Hepatic stellate cell (primary cell): ENCODE measurements at regions not wholly inside any gene's neighbourhood (a gene's known extent, or its start where the extent isn't known, plus 50 kb on each side); places are given as distances from the start of the nearest gene placed in this dataset.
A peak's percentile ranks its signal among the peaks of the same experiment; 100 is the strongest.

ENCODE experiments used
- DNase-seq: peaks from one replicate; pipeline ENCODE4 v3.0.0; 2011; ENCODE audit warnings: low spot score

GRCh38 chr1:221431068-221431651 is 310.7 kb downstream of the DUSP10 start:
- DNase-seq, result no peak

GRCh38 chr1:221431961-221432360 is 309.9 kb downstream of the DUSP10 start:
- DNase-seq, result no peak

GRCh38 chr1:221435504-221435904 is 306.4 kb downstream of the DUSP10 start:
- DNase-seq, result peak; percentile 33

GRCh38 chr1:221437171-221437570 is 304.7 kb downstream of the DUSP10 start:
- DNase-seq, result no peak

GRCh38 chr1:221437926-221438325 is 304.0 kb downstream of the DUSP10 start:
- DNase-seq, result no peak

- no peak for DNase-seq
Observed at GRCh38 chr1:221439008-221439746, 302.7 kb downstream of the DUSP10 start.

- DNase-seq, result peak; percentile 48
Observed at GRCh38 chr1:221439747-221440501, 302.0 kb downstream of the DUSP10 start.

GRCh38 chr1:221440658-221441057 is 301.2 kb downstream of the DUSP10 start:
- DNase-seq, result no peak

- DNase-seq, result no peak
Observed at GRCh38 chr1:221442056-221442455, 299.8 kb downstream of the DUSP10 start.

GRCh38 chr1:221444346-221444745 is 297.5 kb downstream of the DUSP10 start:
- DNase-seq, result no peak

- no peak for DNase-seq
Observed at GRCh38 chr1:221448585-221449175, 293.2 kb downstream of the DUSP10 start.

- no peak for DNase-seq
Observed at GRCh38 chr1:221449194-221449593, 292.7 kb downstream of the DUSP10 start.

- DNase-seq, result no peak
Observed at GRCh38 chr1:221449801-221450470, 292.0 kb downstream of the DUSP10 start.

- no peak for DNase-seq
Observed at GRCh38 chr1:221451741-221452140, 290.1 kb downstream of the DUSP10 start.

- DNase-seq, result no peak
Observed at GRCh38 chr1:221454096-221454495, 287.8 kb downstream of the DUSP10 start.

GRCh38 chr1:221456918-221457317 is 285.0 kb downstream of the DUSP10 start:
- DNase-seq, result no peak

- no peak for DNase-seq
Observed at GRCh38 chr1:221457685-221458446, 284.0 kb downstream of the DUSP10 start.

- DNase-seq, result no peak
Observed at GRCh38 chr1:221458447-221459156, 283.3 kb downstream of the DUSP10 start.

GRCh38 chr1:221459558-221459957 is 282.3 kb downstream of the DUSP10 start:
- DNase-seq, result no peak

GRCh38 chr1:221462345-221462744 is 279.5 kb downstream of the DUSP10 start:
- no peak for DNase-seq

GRCh38 chr1:221468546-221468945 is 273.3 kb downstream of the DUSP10 start:
- no peak for DNase-seq
